ENCODE measurements at regions not wholly inside any gene's neighbourhood (a gene's known extent, or its start where the extent isn't known, plus 50 kb on each side); places are given as distances from the start of the nearest gene placed in this dataset.

GRCh38 chr20:11331096-11331495 lies 586.6 kb upstream of the BTBD3 start:
- Histone ChIP-seq H4K20me1 (ENCODE audit: insufficient read depth) (no peaks in the 10 kb centered on the region), H3K36me3 (ENCODE audit: insufficient read depth) (no peaks in the 10 kb centered on the region), H2AFZ (ENCODE audit: low read depth) (no peak overlapping the region), H3K9ac (no peak overlapping the region), H3K4me3 (IDR thresholded peaks at IDR 0.05; ENCODE audit: insufficient read depth, low read depth, low read length) (no peak overlapping the region), H3K27ac (no peak overlapping the region), H3K27me3 (ENCODE audit: insufficient read depth, low read depth) (no peaks in the 10 kb centered on the region), H3K4me2 (no peak overlapping the region), H3K4me1 (ENCODE audit: low read depth, poor library complexity, severe bottlenecking) (no peaks in the 10 kb centered on the region), H3K79me2 (ENCODE audit: insufficient read depth, low read depth) (no peaks in the 10 kb centered on the region)
- no peak for TF ChIP-seq CTCF (conservative IDR thresholded peaks at IDR 0.05; ENCODE audit: low read depth, low read length)

GRCh38 chr20:11332381-11332780 lies 585.3 kb upstream of the BTBD3 start:
- Histone ChIP-seq H3K9ac (no peak overlapping the region), H3K27me3 (ENCODE audit: insufficient read depth, low read depth) (no peaks in the 10 kb centered on the region), H4K20me1 (ENCODE audit: insufficient read depth) (no peaks in the 10 kb centered on the region), H3K79me2 (ENCODE audit: insufficient read depth, low read depth) (no peaks in the 10 kb centered on the region), H3K4me3 (IDR thresholded peaks at IDR 0.05; ENCODE audit: insufficient read depth, low read depth, low read length) (no peak overlapping the region), H3K4me1 (ENCODE audit: low read depth, poor library complexity, severe bottlenecking) (no peaks in the 10 kb centered on the region), H2AFZ (ENCODE audit: low read depth) (no peak overlapping the region), H3K36me3 (ENCODE audit: insufficient read depth) (no peaks in the 10 kb centered on the region), H3K27ac (no peak overlapping the region), H3K4me2 (no peak overlapping the region)
- TF ChIP-seq CTCF (conservative IDR thresholded peaks at IDR 0.05; ENCODE audit: low read depth, low read length): no peak

GRCh38 chr20:11333634-11334033 lies 584.1 kb upstream of the BTBD3 start:
- H3K4me3 ChIP-seq (IDR thresholded peaks at IDR 0.05; ENCODE audit: insufficient read depth, low read depth, low read length): no peak overlapping the region
- H3K27me3 ChIP-seq (ENCODE audit: insufficient read depth, low read depth): no peaks in the 10 kb centered on the region
- no peak for TF ChIP-seq CTCF (conservative IDR thresholded peaks at IDR 0.05; ENCODE audit: low read depth, low read length)
- no peaks in the 10 kb centered on the region for H3K79me2 ChIP-seq (ENCODE audit: insufficient read depth, low read depth)
- no peaks in the 10 kb centered on the region for H3K36me3 ChIP-seq (ENCODE audit: insufficient read depth)
- H3K9ac ChIP-seq: no peak overlapping the region
- H3K27ac ChIP-seq: no peak overlapping the region
- H3K4me2 ChIP-seq: no peak overlapping the region
- no peak overlapping the region for H2AFZ ChIP-seq (ENCODE audit: low read depth)
- no peaks in the 10 kb centered on the region for H3K4me1 ChIP-seq (ENCODE audit: low read depth, poor library complexity, severe bottlenecking)
- no peaks in the 10 kb centered on the region for H4K20me1 ChIP-seq (ENCODE audit: insufficient read depth)

GRCh38 chr20:11337361-11338130 lies 580.1 kb upstream of the BTBD3 start:
- Histone ChIP-seq H3K4me3 (IDR thresholded peaks at IDR 0.05; ENCODE audit: insufficient read depth, low read depth, low read length) (no peak overlapping the region), H3K4me1 (ENCODE audit: low read depth, poor library complexity, severe bottlenecking) (no peaks in the 10 kb centered on the region), H2AFZ (ENCODE audit: low read depth) (no peak overlapping the region), H3K79me2 (ENCODE audit: insufficient read depth, low read depth) (no peaks in the 10 kb centered on the region), H3K9ac (no peak overlapping the region), H3K4me2 (no peak overlapping the region), H3K36me3 (ENCODE audit: insufficient read depth) (no peaks in the 10 kb centered on the region), H4K20me1 (ENCODE audit: insufficient read depth) (no peaks in the 10 kb centered on the region), H3K27me3 (ENCODE audit: insufficient read depth, low read depth) (no peaks in the 10 kb centered on the region), H3K27ac (no peak overlapping the region)
- TF ChIP-seq CTCF (conservative IDR thresholded peaks at IDR 0.05; ENCODE audit: low read depth, low read length): no peak

Data from KMS-11 (cell line).